Hepatocyte (in vitro differentiated cells): ENCODE measurements at regions not wholly inside any gene's neighbourhood (a gene's known extent, or its start where the extent isn't known, plus 50 kb on each side); places are given as distances from the start of the nearest gene placed in this dataset.
"Not testable (repeated sequence)": the region's sequence is repeated elsewhere in the genome, so short reads cannot be mapped to it uniquely, and the experiment has no call there.

ENCODE experiments used
- DNase-seq: peaks from one replicate; pipeline ENCODE4 v3.0.0-alpha.2; 2016; ENCODE audit warnings: low spot score
- H2AFZ ChIP-seq: fragments of 200-600 bp; sonication (generic); 2 replicates; pipeline ENCODE4 v1.6.0; 2016; ENCODE audit warnings: antibody characterized with exemption, mild to moderate bottlenecking
- H3K27ac ChIP-seq: fragments of 200-600 bp; sonication (generic); 2 replicates; pipeline ENCODE4 v1.5.1; 2016; ENCODE audit warnings: mild to moderate bottlenecking
- H3K27me3 ChIP-seq: fragments of 200-600 bp; sonication (generic); 2 replicates; pipeline ENCODE4 v1.6.1; 2016
- H3K36me3 ChIP-seq: fragments of 200-600 bp; sonication (generic); replicated peaks from 2 replicates; pipeline ENCODE4 v1.5.1; 2016; ENCODE audit warnings: low read depth; ENCODE audit not compliant: insufficient read depth
- H3K4me1 ChIP-seq: fragments of 200-600 bp; sonication (generic); 2 replicates; pipeline ENCODE4 v1.5.1; 2016; ENCODE audit warnings: mild to moderate bottlenecking, moderate library complexity; ENCODE audit not compliant: insufficient read depth
- H3K4me2 ChIP-seq: fragments of 200-600 bp; sonication (generic); 2 replicates; pipeline ENCODE4 v1.6.0; 2016
- H3K4me3 ChIP-seq: fragments of 200-600 bp; sonication (generic); 2 replicates; pipeline ENCODE4 v1.5.1; 2016; ENCODE audit warnings: mild to moderate bottlenecking
- H3K79me2 ChIP-seq: fragments of 200-600 bp; sonication (generic); 2 replicates; pipeline ENCODE4 v1.6.0; 2017; ENCODE audit warnings: mild to moderate bottlenecking
- H3K9me2 ChIP-seq: fragments of 200-600 bp; sonication (generic); replicated peaks from 2 replicates; pipeline ENCODE4 v1.6.0; 2017; ENCODE audit warnings: mild to moderate bottlenecking; ENCODE audit not compliant: insufficient read depth
- H3K9me3 ChIP-seq: fragments of 200-600 bp; sonication (generic); 2 replicates; pipeline ENCODE4 v1.5.1; 2016; ENCODE audit warnings: low read depth, mild to moderate bottlenecking
- H4K20me1 ChIP-seq: fragments of 200-600 bp; sonication (generic); 2 replicates; pipeline ENCODE4 v1.6.0; 2016; ENCODE audit warnings: mild to moderate bottlenecking; ENCODE audit not compliant: insufficient read depth, poor library complexity, severe bottlenecking
- WGBS: methylation state at CpG from one replicate; pipeline ENCODE4 v1.1.6; 2016; ENCODE audit warnings: low lambda C conversion rate; ENCODE audit errors: missing lambda C conversion rate; 5-methylcytosine and 5-hydroxymethylcytosine counted together

GRCh38 chr16:21506857-21507456 lies 92.4 kb upstream of the METTL9 start:
- H4K20me1 ChIP-seq = peaks cover 80% of the 10 kb centered on the region
- H3K4me3 ChIP-seq = not testable (repeated sequence)

GRCh38 chr16:21507631-21508305 lies 91.6 kb upstream of the METTL9 start:
- not testable (repeated sequence) for H3K27me3 ChIP-seq, H3K9me3 ChIP-seq, H3K4me2 ChIP-seq, H2AFZ ChIP-seq, H3K9me2 ChIP-seq, DNase-seq, H3K27ac ChIP-seq, H3K4me3 ChIP-seq, H3K36me3 ChIP-seq
- Histone ChIP-seq H3K4me1 (peaks cover 22% of the 10 kb centered on the region), H3K79me2 (peaks cover 92% of the 10 kb centered on the region), H4K20me1 (peaks cover 88% of the 10 kb centered on the region)
- 81% methylated on average over 15 of the region's 15 CpGs for WGBS

More at GRCh38 chr16:21506857-21507456, 92.4 kb upstream of the METTL9 start:
- H3K9me3 ChIP-seq, H2AFZ ChIP-seq, H3K27ac ChIP-seq, H3K9me2 ChIP-seq, H3K4me2 ChIP-seq, H3K27me3 ChIP-seq, DNase-seq, H3K36me3 ChIP-seq: not testable (repeated sequence)
- Histone ChIP-seq H3K4me1 (peaks cover 15% of the 10 kb centered on the region), H3K79me2 (peaks cover 84% of the 10 kb centered on the region)
- WGBS = 93% methylated on average over 23 of the region's 23 CpGs

- not testable (repeated sequence) for H3K27ac ChIP-seq, DNase-seq, H3K9me2 ChIP-seq, H3K9me3 ChIP-seq, H3K4me2 ChIP-seq, H3K36me3 ChIP-seq, H3K27me3 ChIP-seq, H2AFZ ChIP-seq, H3K4me3 ChIP-seq
- Histone ChIP-seq H3K79me2 (peaks cover 92% of the 10 kb centered on the region), H4K20me1 (peaks cover 89% of the 10 kb centered on the region), H3K4me1 (peaks cover 28% of the 10 kb centered on the region)
- WGBS = 89% methylated on average over 17 of the region's 17 CpGs
These were observed 90.5 kb upstream of the METTL9 start for GRCh38 chr16:21508661-21509436.

GRCh38 chr16:21509437-21510086 lies 89.8 kb upstream of the METTL9 start:
- not testable (repeated sequence) for H3K27ac ChIP-seq, H3K27me3 ChIP-seq, H3K36me3 ChIP-seq, H3K4me3 ChIP-seq, H2AFZ ChIP-seq, H3K9me2 ChIP-seq, DNase-seq, H3K9me3 ChIP-seq, H3K4me2 ChIP-seq
- Histone ChIP-seq H3K4me1 (peaks cover 33% of the 10 kb centered on the region), H3K79me2 (peaks cover 92% of the 10 kb centered on the region), H4K20me1 (peaks cover 88% of the 10 kb centered on the region)
- 90% methylated on average over 10 of the region's 10 CpGs for WGBS

GRCh38 chr16:21510869-21511255 lies 88.5 kb upstream of the METTL9 start:
- DNase-seq, H3K36me3 ChIP-seq, H3K9me3 ChIP-seq, H3K27me3 ChIP-seq, H3K9me2 ChIP-seq, H2AFZ ChIP-seq, H3K27ac ChIP-seq, H3K4me3 ChIP-seq: not testable (repeated sequence)
- 93% methylated on average over 4 of the region's 4 CpGs for WGBS
- Histone ChIP-seq H3K4me2 (peak overlapping the region; percentile 37), H4K20me1 (peaks cover 94% of the 10 kb centered on the region), H3K79me2 (peaks cover 98% of the 10 kb centered on the region), H3K4me1 (peaks cover 46% of the 10 kb centered on the region)

- H3K4me1 ChIP-seq = peaks cover 45% of the 10 kb centered on the region
- H3K27me3 ChIP-seq, H2AFZ ChIP-seq, H3K9me3 ChIP-seq, H3K36me3 ChIP-seq, H3K9me2 ChIP-seq, DNase-seq, H3K4me3 ChIP-seq: not testable (repeated sequence)
- peaks cover 93% of the 10 kb centered on the region for H4K20me1 ChIP-seq
- WGBS = 75% methylated on average over 29 of the region's 29 CpGs
- H3K79me2 ChIP-seq = peaks cover 99% of the 10 kb centered on the region
- peak overlapping the region; percentile 37 for H3K4me2 ChIP-seq
- H3K27ac ChIP-seq = peak overlapping the region; percentile 9
These were observed 87.8 kb upstream of the METTL9 start for GRCh38 chr16:21511315-21512210.

- H3K27me3 ChIP-seq, H3K4me3 ChIP-seq, H3K27ac ChIP-seq, H3K9me2 ChIP-seq, H2AFZ ChIP-seq, H3K36me3 ChIP-seq, H3K9me3 ChIP-seq, H3K4me2 ChIP-seq: not testable (repeated sequence)
- Histone ChIP-seq H3K4me1 (peaks cover 44% of the 10 kb centered on the region), H4K20me1 (peaks cover 87% of the 10 kb centered on the region), H3K79me2 (peaks cover 99% of the 10 kb centered on the region)
- 83% methylated on average over 20 of the region's 20 CpGs for WGBS
- peak; percentile 38 for DNase-seq
These were observed 86.8 kb upstream of the METTL9 start for GRCh38 chr16:21512280-21513192.
